Nephron progenitor cell (in vitro differentiated cells): ENCODE measurements at regions not wholly inside any gene's neighbourhood (a gene's known extent, or its start where the extent isn't known, plus 50 kb on each side); places are given as distances from the start of the nearest gene placed in this dataset.

Source experiments
- DNase-seq: peaks from one replicate; pipeline ENCODE4 v3.0.0; 2021
- H3K27ac Mint-ChIP-seq: 2 replicates; pipeline ENCODE4 v1.8.0; 2021; ENCODE audit warnings: mild to moderate bottlenecking, moderate library complexity, mixed read lengths
- H3K27me3 Mint-ChIP-seq: 2 replicates; pipeline ENCODE4 v1.8.0; 2021; ENCODE audit warnings: mild to moderate bottlenecking, low read depth, mixed read lengths; ENCODE audit not compliant: poor library complexity
- H3K36me3 Mint-ChIP-seq: 2 replicates; pipeline ENCODE4 v1.8.0; 2021; ENCODE audit warnings: low read depth, mixed read lengths
- H3K4me1 Mint-ChIP-seq: 2 replicates; pipeline ENCODE4 v1.8.0; 2021; ENCODE audit warnings: mixed read lengths
- H3K4me3 Mint-ChIP-seq: 2 replicates; pipeline ENCODE4 v1.8.0; 2021; ENCODE audit warnings: mild to moderate bottlenecking, moderate library complexity, mixed read lengths
- H3K9me3 Mint-ChIP-seq: 2 replicates; pipeline ENCODE4 v1.8.0; 2021; ENCODE audit warnings: mild to moderate bottlenecking, moderate library complexity, mixed read lengths
- TF ChIP-seq, protein P1 (sequence below): fragments of 200-600 bp; sonication (generic); IDR thresholded peaks from 2 replicates; pipeline ENCODE4 v1.5.0; 2021; ENCODE audit warnings: antibody characterized with exemption

GRCh38 chr6:165183496-165184140 is 125.8 kb downstream of the C6orf118 start:
- no peaks in the 10 kb centered on the region for H3K36me3 Mint-ChIP-seq
- H3K9me3 Mint-ChIP-seq, result peaks cover 19% of the 10 kb centered on the region
- TF ChIP-seq, protein P1, sequence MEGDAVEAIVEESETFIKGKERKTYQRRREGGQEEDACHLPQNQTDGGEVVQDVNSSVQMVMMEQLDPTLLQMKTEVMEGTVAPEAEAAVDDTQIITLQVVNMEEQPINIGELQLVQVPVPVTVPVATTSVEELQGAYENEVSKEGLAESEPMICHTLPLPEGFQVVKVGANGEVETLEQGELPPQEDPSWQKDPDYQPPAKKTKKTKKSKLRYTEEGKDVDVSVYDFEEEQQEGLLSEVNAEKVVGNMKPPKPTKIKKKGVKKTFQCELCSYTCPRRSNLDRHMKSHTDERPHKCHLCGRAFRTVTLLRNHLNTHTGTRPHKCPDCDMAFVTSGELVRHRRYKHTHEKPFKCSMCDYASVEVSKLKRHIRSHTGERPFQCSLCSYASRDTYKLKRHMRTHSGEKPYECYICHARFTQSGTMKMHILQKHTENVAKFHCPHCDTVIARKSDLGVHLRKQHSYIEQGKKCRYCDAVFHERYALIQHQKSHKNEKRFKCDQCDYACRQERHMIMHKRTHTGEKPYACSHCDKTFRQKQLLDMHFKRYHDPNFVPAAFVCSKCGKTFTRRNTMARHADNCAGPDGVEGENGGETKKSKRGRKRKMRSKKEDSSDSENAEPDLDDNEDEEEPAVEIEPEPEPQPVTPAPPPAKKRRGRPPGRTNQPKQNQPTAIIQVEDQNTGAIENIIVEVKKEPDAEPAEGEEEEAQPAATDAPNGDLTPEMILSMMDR, result no peak
- H3K4me3 Mint-ChIP-seq, result no peak overlapping the region
- H3K4me1 Mint-ChIP-seq, result peaks cover 17% of the 10 kb centered on the region
- no peak overlapping the region for H3K27ac Mint-ChIP-seq
- DNase-seq, result no peak
- H3K27me3 Mint-ChIP-seq, result peaks cover 2% of the 10 kb centered on the region

- TF ChIP-seq, protein P1, result no peak
- no peak for DNase-seq
- Mint-ChIP-seq H3K9me3 (peaks cover 19% of the 10 kb centered on the region), H3K27me3 (peaks cover 7% of the 10 kb centered on the region), H3K4me3 (no peak overlapping the region), H3K36me3 (no peaks in the 10 kb centered on the region), H3K27ac (no peak overlapping the region), H3K4me1 (peaks cover 17% of the 10 kb centered on the region)
Measured at GRCh38 chr6:165183071-165183470, 126.3 kb downstream of the C6orf118 start.

DNA sequence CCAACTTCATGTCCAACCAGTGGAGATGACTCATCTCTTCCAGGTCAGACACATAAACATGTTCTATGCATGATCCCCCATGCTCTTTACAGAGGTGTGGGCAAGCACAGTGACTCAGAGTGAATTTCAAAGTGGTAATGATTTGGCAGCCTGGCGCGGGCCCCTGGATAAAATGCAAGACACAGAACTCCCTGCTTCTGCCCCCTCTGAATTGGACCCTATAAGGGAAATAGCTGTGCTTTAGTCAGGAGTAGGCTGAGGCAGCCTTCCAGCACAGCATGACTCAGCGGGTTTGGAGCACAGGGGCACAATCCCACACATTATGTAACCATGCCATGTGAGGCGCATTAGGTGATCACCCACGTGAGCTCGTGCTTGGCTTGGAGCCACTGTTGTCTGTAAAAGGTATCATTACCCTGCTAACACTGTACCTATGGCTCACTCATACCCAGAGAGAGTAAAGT is 127.4 kb downstream of the C6orf118 start:
- TF ChIP-seq, protein P1, result no peak
- H3K9me3 Mint-ChIP-seq, result peaks cover 19% of the 10 kb centered on the region
- no peak overlapping the region for H3K4me3 Mint-ChIP-seq

GRCh38 chr6:165178056-165178455 is 131.3 kb downstream of the C6orf118 start:
- Mint-ChIP-seq H3K4me3 (no peak overlapping the region), H3K27ac (no peak overlapping the region), H3K36me3 (no peaks in the 10 kb centered on the region), H3K4me1 (no peaks in the 10 kb centered on the region), H3K27me3 (peaks cover 11% of the 10 kb centered on the region), H3K9me3 (peaks cover 25% of the 10 kb centered on the region)
- TF ChIP-seq, protein P1, result no peak
- no peak for DNase-seq

More for the DNA sequence above, 127.4 kb downstream of the C6orf118 start:
- peaks cover 17% of the 10 kb centered on the region for H3K4me1 Mint-ChIP-seq
- DNase-seq, result no peak
- H3K36me3 Mint-ChIP-seq, result no peaks in the 10 kb centered on the region
- H3K27ac Mint-ChIP-seq, result no peak overlapping the region
- peaks cover 11% of the 10 kb centered on the region for H3K27me3 Mint-ChIP-seq

DNA sequence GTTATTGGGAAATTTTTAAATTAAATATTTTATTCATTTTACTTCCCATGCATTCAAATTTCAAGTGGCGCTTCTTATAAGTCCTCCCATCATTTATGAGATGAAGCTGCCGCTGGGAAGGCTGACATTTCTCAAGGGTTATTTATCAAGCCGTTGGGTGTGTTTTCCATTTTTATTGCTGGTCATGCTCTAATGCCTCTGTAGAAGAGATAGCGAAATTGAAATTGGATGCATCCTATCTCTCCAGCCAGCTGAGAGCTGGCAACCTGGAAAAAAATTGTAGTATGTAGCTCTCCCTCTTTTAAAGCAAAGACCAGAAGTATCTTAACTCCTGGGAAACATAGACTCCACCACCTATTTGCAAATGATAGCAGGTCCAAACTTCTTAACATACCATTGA is 135.9 kb downstream of the C6orf118 start:
- H3K4me3 Mint-ChIP-seq, result no peak overlapping the region
- peaks cover 8% of the 10 kb centered on the region for H3K27me3 Mint-ChIP-seq
- H3K9me3 Mint-ChIP-seq, result peaks cover 10% of the 10 kb centered on the region
- TF ChIP-seq, protein P1, result no peak
- no peak overlapping the region for H3K27ac Mint-ChIP-seq
- H3K36me3 Mint-ChIP-seq, result no peaks in the 10 kb centered on the region
- DNase-seq, result no peak
- H3K4me1 Mint-ChIP-seq, result no peaks in the 10 kb centered on the region

GRCh38 chr6:165167861-165168260 is 141.5 kb downstream of the C6orf118 start:
- Mint-ChIP-seq H3K27me3 (no peaks in the 10 kb centered on the region), H3K36me3 (no peaks in the 10 kb centered on the region), H3K4me1 (no peaks in the 10 kb centered on the region), H3K27ac (no peak overlapping the region), H3K9me3 (peaks cover 19% of the 10 kb centered on the region), H3K4me3 (no peak overlapping the region)
- TF ChIP-seq, protein P1, result no peak
- DNase-seq, result no peak
